SK-N-DZ (cell line): ENCODE measurements at regions not wholly inside any gene's neighbourhood (a gene's known extent, or its start where the extent isn't known, plus 50 kb on each side); places are given as distances from the start of the nearest gene placed in this dataset.
A peak's percentile ranks its signal among the peaks of the same experiment; 100 is the strongest.

Experiments used
- DNase-seq: peaks from one replicate; pipeline ENCODE4 v3.0.0-alpha.2; 2015; ENCODE audit warnings: low spot score

DNA sequence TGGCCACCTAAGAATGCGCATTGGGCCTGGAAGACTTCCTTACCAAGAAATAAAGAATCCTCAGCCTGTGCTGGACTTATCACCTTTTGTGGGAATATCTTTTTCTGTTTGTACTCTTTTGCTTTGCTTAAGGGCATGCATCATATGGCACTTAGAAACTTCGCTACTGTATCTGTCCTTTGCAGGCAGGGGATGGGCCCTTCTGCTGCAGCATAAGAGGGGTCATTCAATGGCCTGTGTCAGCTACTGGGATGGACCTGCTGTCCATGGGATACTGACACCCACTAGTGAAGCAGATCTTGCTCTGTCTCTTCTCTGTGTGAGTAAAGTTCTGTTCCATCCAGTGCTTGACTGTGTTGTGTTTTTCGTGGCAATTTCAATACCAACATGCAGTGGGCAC is 239.0 kb upstream of the JUN start:
- no peak for DNase-seq

DNA sequence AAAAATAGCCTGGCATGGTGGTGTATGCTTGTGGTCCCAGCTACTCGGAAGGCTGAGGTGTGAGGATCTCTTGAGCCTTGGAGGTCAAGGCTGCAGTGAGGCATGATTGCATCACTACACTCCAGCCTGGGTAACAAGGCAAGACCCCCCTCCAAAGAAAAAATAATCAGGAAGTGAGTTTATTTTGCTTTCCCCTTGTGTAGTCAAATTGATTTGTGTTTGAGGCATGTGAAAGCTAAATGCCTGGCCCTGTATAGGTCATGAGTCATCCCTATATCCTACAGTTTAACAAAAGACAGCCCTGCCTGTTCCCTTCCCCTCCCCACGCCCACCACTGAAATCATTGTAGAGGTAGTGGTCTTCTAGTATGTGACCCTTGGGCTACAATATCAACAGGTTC is 241.4 kb upstream of the JUN start:
- DNase-seq: no peak

DNA sequence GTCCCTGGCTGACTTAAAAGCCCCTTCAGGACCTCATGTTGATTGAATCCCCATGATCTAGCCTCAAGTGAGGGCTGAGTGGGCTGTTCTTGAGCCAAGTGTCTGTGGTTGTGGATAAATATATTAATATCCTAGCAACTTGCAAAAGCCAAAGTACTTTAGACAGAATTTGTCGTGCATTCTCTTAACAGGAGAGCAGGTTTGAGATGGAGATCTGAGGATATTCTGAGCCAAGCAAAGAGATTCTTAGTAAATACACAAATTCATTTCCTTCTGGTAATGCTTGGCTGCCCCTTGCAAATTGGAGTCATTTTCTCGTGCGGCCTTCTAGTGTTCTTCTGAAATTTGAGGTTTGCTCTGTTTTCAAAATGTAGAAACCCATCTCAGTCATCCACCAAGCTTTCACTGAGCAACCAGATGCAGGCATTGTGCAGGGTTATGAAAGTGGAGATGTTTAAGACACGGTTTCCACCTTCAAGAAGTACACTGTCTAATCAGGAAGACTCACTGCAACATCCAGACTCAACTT is 242.1 kb upstream of the JUN start:
- DNase-seq: no peak

DNA sequence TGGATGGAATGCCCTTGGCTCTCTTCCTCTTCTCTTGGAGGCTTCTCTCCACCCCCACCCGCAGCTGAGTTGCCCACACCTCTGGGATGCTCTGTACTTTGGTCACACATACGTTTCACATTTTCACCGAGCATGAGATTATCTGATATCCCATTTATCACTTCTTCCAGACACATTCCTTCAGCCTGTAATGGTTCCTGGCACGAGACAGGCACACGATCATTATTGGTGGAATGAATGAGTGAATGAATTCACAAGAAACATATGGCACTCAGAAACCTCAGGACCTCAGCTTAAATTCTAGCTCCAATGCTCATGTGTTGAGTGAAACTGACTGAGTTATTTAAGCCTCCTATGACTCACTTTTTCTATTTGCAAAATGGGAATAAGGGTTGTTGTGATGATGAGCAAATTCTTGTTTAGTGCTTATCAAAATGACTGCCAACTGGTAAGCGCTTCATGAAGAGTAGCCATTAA is 242.7 kb upstream of the JUN start:
- DNase-seq: no peak

DNA sequence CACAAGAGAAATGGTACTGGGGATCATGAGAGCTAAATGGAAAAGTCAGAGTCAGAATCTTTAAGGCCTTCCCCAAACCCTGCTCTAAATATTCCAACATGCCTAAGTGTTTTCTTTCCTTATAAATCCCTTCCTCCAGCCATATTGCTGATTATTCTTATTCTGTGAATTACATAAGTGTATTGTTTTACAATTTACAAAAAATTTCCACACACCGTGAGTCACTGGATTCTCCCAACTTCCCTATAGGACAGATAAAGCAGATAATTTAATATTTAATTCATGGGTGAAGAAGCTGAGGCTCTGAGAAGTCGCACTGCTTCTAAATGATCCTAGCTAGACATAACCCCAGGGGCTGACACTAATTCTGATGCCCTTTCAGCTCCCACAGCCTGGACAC is 243.3 kb upstream of the JUN start:
- no peak for DNase-seq

DNA sequence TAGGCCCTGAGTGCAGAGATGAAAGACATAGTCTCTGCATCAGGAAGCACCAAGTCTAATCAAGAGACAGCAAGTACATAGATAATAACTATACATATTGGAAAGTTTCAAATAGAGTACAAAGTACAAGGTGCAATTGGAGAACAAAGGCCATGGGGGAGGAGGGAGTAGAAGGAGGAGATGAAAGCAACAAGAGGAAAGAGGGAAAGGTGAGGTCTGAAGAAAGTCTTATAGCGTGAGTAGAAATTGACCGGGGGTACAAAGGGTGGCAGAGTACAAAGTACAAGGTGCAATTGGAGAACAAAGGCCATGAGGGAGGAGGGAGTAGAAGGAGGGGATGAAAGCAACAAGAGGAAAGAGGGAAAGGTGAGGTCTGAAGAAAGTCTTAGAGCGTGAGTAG is 244.2 kb upstream of the JUN start:
- DNase-seq: no peak

DNA sequence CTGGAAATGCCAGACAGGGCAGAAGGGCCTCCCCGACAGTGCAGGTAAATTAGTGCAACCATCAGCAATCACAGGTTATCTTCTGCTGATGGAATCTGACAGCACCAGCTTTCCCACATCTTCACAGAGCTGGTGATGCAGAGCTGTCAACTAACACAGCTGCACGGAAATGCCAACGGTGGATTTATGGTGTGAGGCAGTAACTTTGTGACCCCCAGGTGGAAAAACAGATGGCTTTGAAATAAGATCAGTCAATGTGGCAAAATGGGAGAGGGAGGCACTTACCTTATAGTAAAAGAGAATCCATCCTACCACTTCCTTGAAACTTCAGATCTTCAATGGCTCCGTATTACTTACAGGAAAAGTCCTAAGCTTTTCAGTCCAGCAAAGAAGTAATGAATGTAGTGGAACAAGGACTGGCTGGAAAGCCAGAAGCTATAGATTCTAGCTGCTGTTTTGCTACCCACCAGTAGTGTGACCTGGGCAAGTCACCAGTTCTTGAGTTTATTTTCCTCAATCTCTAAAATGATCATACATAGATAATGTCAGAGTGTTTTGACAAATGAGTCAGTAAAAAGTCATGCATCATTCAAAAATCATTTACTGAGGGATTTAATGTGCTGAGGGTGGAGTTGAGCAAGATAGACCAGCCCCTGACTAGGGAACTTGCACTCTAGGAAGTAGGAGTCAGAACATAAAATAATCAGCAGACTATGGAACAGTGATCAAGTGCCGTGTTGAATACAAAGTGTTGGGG is 245.7 kb upstream of the JUN start:
- peak; percentile 42 for DNase-seq

DNA sequence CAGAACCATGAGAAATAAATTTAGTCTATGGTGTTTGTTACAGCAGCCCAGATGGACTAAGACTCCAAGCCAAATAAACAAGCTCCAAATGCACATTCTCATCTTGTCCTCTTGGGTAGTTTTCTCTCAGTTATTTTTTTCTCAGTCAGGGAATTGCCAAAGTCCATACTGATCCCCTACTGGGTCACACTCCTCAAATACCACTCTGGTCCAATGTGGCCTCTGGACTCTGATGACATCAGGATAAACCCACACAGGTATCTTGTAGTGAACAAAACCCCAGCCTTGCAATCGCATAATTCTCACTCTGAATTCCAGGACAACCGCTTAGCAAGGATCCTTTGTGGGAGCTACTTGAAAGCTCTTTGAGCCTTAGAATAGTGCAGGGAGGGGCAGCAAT is 248.4 kb upstream of the JUN start:
- no peak for DNase-seq

DNA sequence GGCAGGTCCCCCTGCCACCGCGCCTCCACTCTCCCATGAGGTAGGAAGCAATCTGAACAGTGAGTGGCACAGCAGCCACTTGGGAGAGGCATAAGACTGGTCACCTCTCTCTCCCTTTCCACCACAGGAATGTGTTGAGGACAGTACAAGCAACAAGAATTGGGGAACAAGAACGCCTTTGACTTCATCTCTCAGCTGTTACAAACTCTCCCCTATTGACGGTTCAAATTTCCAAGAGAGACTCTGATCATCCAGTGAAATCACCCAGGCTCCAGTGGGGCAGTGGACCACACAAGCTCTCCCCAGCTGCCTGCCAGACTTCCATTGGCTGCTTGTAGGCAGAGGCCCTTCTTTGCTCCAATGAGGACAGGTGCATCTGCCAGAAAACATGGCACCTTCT is 249.9 kb upstream of the JUN start:
- DNase-seq: no peak

DNA sequence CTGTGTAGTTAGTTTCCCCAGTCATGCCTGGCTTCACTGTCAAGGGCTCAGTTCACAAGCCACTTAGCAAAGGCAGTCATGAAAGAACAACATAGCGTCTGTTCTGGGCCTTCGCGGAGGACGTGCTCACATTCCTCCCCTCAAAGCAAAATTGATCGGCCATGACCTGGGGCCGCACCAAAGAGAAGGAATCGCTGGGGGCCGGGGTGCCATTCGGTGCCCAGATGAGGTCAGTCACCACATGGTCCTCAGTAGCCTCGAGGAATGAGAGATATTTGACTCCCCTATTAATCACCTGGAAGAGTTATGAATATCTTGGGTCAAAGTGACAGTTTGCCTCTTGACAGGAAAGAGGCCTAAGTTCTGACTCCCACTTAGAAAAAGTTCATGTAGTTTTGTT is 251.1 kb upstream of the JUN start:
- no peak for DNase-seq

DNA sequence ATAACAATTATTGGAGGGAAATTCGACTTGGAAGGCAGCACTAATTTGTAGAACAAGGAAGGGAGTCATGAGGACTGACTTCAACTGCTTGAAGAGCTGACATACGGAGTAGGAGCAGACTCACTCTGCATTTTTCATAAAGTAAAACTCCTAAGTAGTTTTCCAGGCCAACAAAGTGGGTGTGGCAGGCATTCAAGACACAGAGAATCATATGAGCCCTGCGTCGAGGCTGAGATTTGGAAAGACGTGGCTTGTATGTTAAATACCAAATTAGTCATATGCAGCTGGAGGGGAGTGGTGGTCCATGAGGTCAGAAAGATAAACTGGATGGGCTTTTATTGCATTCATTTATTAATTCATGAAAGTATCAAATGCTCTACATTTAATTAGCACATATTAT is 255.7 kb upstream of the JUN start:
- no peak for DNase-seq

DNA sequence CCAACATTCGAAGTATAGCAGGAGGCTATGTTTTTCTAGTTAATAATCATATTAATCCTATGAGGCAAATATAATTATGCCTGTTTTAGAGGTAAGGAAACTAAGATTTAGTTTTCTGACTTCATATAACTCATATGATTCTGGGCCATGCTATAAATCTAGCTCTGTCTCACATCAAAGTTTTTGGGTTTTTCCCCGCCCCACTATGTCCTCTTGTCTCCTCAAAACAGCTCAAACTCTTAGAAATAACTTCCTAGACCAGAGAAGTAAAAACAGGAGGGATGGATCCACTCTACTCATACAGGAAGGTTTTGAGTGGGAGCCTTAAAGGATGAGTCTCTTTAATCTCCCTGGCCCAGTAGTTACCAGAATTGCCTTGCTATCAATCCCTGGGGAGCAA is 256.4 kb upstream of the FGGY start:
- DNase-seq: no peak

DNA sequence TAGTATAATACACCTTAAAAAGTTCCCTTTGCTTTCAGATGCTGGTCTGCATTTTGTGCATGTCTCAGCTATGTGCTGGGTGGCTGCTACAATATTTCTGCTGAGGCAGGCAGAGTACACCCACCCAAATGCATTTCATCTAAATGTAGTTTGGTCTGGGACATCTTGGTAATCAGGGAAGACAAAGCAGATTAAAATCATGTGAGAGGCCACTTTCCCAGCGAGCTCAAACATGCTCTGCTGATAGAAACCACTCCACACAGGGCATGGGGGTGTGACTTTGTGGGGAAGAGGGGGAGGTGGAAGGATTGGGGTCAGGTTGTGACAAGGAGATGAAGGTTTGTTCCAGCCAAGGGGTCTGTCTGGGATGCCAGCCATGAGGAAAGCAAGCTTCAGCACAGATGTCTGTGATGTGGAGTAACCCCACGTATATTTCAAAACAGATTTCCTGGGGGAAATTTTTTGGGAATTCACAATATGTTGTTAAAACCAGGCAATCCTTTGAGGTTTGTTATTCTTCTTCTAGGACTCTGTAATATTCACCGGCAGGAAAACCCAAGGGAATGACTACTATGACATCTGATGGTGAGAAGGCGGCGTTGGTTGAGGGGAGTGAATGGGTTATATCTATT is 255.1 kb upstream of the FGGY start:
- peak; percentile 56 for DNase-seq

DNA sequence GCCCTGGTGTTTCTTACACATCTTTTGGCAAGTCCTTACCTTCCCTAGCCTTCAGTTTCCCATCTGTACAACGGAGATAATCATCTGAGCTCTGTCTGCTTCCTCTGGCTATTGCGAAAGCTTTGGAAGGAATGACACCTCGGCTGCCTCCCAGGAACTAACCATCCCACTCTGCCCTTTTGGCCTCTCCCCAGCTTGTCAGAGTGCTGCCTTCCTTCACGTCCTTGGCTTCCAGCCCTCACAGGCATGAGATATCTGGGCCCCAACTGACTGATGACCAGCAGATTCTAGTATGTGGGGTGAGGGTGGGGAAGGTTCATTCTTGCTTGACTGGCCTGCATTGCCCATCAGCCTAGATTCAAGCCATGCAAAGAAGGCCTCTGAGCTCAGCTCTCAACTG is 253.1 kb upstream of the FGGY start:
- peak; percentile 35 for DNase-seq

DNA sequence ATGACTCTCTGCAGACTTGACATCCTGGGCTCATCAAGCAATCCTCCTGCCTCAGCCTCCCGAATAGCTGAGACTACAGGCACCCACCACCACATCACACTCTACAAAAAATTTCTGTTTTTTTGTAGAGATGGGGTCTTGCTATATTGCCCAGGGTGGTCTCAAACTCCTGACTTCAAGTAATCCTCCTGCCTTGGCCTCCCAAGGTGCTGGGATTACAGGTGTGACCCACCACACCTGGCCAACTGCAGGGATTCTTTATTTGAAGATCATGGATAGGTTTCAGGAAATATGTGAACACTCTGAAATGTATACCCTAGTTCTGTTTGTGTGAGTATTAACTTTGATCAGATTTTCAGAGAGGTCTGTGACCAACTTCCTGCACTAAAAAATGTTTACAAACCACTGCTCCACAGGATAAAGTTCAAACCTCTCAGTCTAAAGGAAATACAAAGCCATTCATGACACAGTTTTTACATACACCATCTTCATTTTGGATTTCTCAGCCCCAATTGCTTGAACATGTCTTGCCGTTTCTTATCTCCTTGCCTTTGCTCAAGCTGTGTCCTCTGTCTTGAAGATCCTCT is 252.3 kb upstream of the FGGY start:
- DNase-seq: no peak

DNA sequence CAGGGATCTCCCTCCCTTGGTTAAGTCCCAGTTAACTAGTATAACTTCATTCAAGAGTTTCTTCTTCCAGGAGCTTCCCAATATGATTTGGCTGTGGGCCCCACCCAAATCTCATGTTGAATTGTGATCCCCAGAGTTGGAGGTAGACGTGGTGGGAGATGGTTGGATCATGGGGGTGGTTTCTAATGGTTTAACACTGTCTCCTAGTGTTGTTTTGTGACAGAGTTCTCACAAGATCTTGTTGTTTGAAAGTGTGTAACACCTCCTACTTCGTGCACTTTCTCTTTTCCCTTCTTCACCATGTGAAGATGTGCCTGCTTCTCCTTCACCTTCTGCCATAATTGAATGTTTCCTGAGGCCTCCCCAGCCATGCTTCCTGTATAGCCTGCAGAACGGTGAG is 251.8 kb upstream of the FGGY start:
- no peak for DNase-seq

DNA sequence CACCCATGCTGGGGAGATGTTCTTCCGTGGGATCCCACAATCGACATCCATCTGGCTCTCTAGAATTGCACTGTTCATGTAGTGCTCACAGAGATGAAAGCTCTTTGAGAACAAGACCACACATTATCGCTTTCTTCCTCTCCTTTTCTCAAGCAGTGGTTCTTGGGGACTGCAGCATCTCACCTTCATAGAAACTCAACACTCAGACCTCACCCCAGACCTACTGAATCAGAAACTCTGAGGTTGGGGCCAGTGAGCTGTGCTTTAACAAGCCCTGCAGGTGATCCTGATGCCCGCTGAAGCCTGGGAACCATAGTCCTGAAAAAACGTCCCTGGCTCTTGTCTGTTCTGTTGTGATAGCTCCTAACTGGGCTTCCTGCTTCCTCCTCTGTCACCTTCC is 251.3 kb upstream of the FGGY start:
- no peak for DNase-seq

DNA sequence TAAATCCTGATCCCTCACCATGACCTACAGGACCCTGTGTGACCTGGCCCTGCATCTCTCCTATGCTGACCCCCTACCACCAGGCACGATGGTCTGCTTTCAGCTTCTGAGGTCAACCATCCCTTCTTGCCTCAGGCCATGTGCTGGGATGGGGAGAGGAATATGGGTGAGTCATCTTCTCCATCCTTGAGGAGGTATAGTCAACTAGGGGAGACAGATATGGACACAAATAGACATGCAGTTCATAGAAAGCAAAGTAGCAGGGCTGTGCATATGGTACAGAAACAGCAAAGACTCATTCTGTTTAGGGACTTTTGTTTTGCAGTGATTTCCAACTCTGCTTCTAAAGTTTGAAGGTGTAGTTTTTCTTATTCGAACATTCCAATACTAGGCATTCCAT is 250.8 kb upstream of the FGGY start:
- DNase-seq: no peak

DNA sequence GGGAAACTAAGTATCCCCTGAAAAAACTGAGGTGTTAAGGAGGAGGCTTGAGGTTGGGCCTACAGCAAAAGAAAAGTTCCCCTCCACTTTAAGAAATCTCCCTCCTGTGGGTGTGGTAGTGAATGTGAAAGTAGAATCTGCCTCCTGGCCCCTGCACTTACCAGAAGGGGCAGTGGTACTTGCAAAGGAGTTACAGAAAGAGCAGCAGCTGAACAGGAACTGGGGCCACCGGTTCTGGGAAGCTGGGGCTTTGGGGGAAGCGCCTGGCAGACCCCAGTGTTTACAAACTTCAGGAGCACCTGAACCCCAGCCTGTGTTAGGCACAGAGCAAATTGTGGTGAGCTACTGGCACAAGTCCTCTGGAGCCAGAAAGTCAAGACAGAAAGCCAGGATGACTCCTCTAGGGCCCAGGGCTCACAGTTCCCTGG is 250.2 kb upstream of the FGGY start:
- no peak for DNase-seq

DNA sequence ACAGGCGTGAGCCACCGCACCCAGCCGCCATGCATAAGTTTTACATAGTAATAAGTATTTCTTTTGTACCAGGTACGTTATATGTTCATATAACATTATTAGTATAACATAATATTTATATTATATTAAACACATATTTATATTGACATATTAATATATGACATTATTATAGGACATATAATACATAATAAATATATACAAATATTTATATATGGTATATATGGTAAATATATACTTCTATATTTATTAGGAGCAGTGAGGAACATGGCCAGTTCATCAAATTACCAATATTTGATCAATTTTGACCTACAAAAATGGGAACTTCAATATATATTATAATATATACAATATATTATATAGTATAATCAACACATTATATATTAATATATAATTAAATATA is 245.9 kb upstream of the FGGY start:
- DNase-seq: no peak

DNA sequence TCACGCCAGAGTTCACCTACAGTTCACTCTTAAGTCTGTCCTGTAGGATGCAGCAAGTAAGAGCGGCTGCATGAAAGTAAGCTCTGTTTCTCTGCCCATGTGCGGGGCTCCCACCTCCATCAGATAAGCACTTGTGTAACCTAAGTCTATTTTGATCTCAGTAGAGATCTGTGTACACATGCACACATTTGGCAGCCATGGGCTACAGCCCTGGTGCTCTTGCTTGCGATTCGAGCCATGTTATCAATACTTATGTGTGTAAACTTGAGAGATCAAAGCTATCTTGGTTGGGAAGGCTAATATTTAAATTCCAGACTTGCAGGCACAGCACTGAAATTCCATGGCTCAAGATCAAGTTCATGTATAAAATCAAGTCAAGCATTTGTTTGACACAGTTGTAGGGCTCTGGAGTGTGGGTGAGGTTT is 244.7 kb upstream of the FGGY start:
- peak; percentile 55 for DNase-seq

DNA sequence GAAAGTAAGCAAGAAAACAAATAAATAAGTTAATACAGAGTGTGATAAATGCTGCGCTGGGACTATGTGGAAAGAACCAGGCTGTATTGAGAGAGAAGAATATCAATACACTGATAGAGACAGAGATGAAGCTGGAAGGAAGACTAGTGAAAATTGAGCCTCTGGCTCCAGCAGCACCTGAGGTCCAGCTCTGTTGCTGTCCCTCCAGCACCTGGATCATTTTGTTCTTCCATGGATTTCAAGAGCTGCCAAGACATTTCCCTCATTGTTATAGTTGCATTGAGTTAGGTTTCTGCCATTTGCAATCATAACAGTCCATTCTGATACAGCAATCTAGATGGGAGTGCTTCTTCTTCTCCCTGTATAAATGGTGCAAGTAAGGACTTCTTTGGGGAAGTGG is 242.7 kb upstream of the FGGY start:
- no peak for DNase-seq
